Endothelial cell (in vitro differentiated cells): ENCODE measurements at regions not wholly inside any gene's neighbourhood (a gene's known extent, or its start where the extent isn't known, plus 50 kb on each side); places are given as distances from the start of the nearest gene placed in this dataset.
A peak's percentile ranks its signal among the peaks of the same experiment; 100 is the strongest.

ENCODE experiments used
- DNase-seq: peaks from one replicate; pipeline ENCODE4 v3.0.0; 2021; ENCODE audit warnings: low spot score
- H3K27ac Mint-ChIP-seq: one replicate; pipeline ENCODE4 v1.8.0; 2021; ENCODE audit warnings: mixed read lengths, inconsistent platforms; ENCODE audit not compliant: unreplicated experiment
- H3K27me3 Mint-ChIP-seq: one replicate; pipeline ENCODE4 v1.8.0; 2021; ENCODE audit warnings: mild to moderate bottlenecking, moderate library complexity, mixed read lengths, inconsistent platforms; ENCODE audit not compliant: unreplicated experiment
- H3K36me3 Mint-ChIP-seq: one replicate; pipeline ENCODE4 v1.8.0; 2021; ENCODE audit warnings: mild to moderate bottlenecking, low read depth, mixed read lengths, inconsistent platforms; ENCODE audit not compliant: unreplicated experiment
- H3K4me1 Mint-ChIP-seq: one replicate; pipeline ENCODE4 v1.8.0; 2021; ENCODE audit warnings: mild to moderate bottlenecking, mixed read lengths, inconsistent platforms; ENCODE audit not compliant: unreplicated experiment
- H3K4me3 Mint-ChIP-seq: one replicate; pipeline ENCODE4 v1.8.0; 2021; ENCODE audit warnings: mild to moderate bottlenecking, mixed read lengths, inconsistent platforms; ENCODE audit not compliant: unreplicated experiment
- H3K9me3 Mint-ChIP-seq: one replicate; pipeline ENCODE4 v1.8.0; 2021; ENCODE audit warnings: mixed read lengths, inconsistent platforms; ENCODE audit not compliant: unreplicated experiment
- CTCF ChIP-seq: fragments of 200-600 bp; sonication (generic); IDR thresholded peaks from one replicate; pipeline ENCODE4 v1.5.0; 2021; ENCODE audit warnings: antibody characterized with exemption; ENCODE audit not compliant: unreplicated experiment

GRCh38 chr6:14717307-14717706, 528.6 kb upstream of the JARID2 start:
- no peak overlapping the region for H3K4me3 Mint-ChIP-seq
- H3K9me3 Mint-ChIP-seq, result no peaks in the 10 kb centered on the region
- DNase-seq, result no peak
- no peaks in the 10 kb centered on the region for H3K27me3 Mint-ChIP-seq
- no peak for TF ChIP-seq CTCF
- H3K4me1 Mint-ChIP-seq, result peaks cover 23% of the 10 kb centered on the region
- H3K36me3 Mint-ChIP-seq, result peaks cover 4% of the 10 kb centered on the region
- peak overlapping the region; percentile 7 for H3K27ac Mint-ChIP-seq

- Mint-ChIP-seq H3K36me3 (peaks cover 4% of the 10 kb centered on the region), H3K27me3 (no peaks in the 10 kb centered on the region), H3K9me3 (no peaks in the 10 kb centered on the region), H3K4me3 (no peak overlapping the region), H3K27ac (no peak overlapping the region), H3K4me1 (peaks cover 30% of the 10 kb centered on the region)
- DNase-seq, result no peak
- no peak for TF ChIP-seq CTCF
Measured at GRCh38 chr6:14718861-14719260, 527.0 kb upstream of the JARID2 start.

GRCh38 chr6:14719270-14719669, 526.6 kb upstream of the JARID2 start:
- DNase-seq, result no peak
- Mint-ChIP-seq H3K9me3 (no peaks in the 10 kb centered on the region), H3K4me1 (peaks cover 30% of the 10 kb centered on the region), H3K27me3 (no peaks in the 10 kb centered on the region), H3K27ac (no peak overlapping the region), H3K36me3 (peaks cover 4% of the 10 kb centered on the region), H3K4me3 (no peak overlapping the region)
- no peak for TF ChIP-seq CTCF

GRCh38 chr6:14720411-14721102, 525.3 kb upstream of the JARID2 start:
- TF ChIP-seq CTCF, result no peak
- Mint-ChIP-seq H3K4me1 (peaks cover 30% of the 10 kb centered on the region), H3K27me3 (no peaks in the 10 kb centered on the region), H3K4me3 (no peak overlapping the region), H3K27ac (peak overlapping the region; percentile 91), H3K36me3 (peaks cover 4% of the 10 kb centered on the region), H3K9me3 (no peaks in the 10 kb centered on the region)
- no peak for DNase-seq

GRCh38 chr6:14721103-14721758, 524.6 kb upstream of the JARID2 start:
- Mint-ChIP-seq H3K4me1 (peaks cover 30% of the 10 kb centered on the region), H3K9me3 (no peaks in the 10 kb centered on the region)

More at GRCh38 chr6:14721103-14721758, 524.6 kb upstream of the JARID2 start:
- TF ChIP-seq CTCF, result no peak
- Mint-ChIP-seq H3K27ac (peak overlapping the region; percentile 91), H3K27me3 (no peaks in the 10 kb centered on the region), H3K4me3 (no peak overlapping the region), H3K36me3 (peaks cover 4% of the 10 kb centered on the region)
- peak; percentile 8 for DNase-seq
